B cell (primary cell): ENCODE measurements at regions not wholly inside any gene's neighbourhood (a gene's known extent, or its start where the extent isn't known, plus 50 kb on each side); places are given as distances from the start of the nearest gene placed in this dataset.

Source experiments
- ATAC-seq: fragments of 200-7000 bp; cut with Tn5 transposase; one replicate; pipeline ENCODE4 v1.10.0; 2021; ENCODE audit warnings: low read depth, mild to moderate bottlenecking, moderate number of reproducible peaks, moderate library complexity
- CTCF ChIA-PET: fragments of 350-600 bp; sonication (Branson Sonifier 250); formaldehyde crosslinking; loops from one replicate; lab custom pipeline; 2021; ENCODE audit warnings: antibody characterized with exemption, inconsistent platforms; lab: Charles Lee
- POLR2A ChIA-PET: fragments of 350-600 bp; sonication (Branson Sonifier 250); formaldehyde crosslinking; loops from one replicate; lab custom pipeline; 2021; ENCODE audit warnings: antibody characterized with exemption; lab: Charles Lee
- DNase-seq: peaks from one replicate; pipeline ENCODE4 v3.0.0; 2013
- H2AFZ ChIP-seq: 2 replicates; pipeline ENCODE4 v1.6.1; 2012; ENCODE audit warnings: mild to moderate bottlenecking, low read depth, low read length; ENCODE audit not compliant: insufficient read depth, poor library complexity, severe bottlenecking
- H3K27ac ChIP-seq, 2 donors: 1 replicate in 1 of 2; 2 replicates in 1 of 2; pipeline ENCODE4 v1.5.1; 2012 to 2013; ENCODE audit warnings: low read length in 2 of 2, mild to moderate bottlenecking in 2 of 2, moderate library complexity in 1 of 2
- H3K27me3 ChIP-seq, 4 experiments: fragments of 200-600 bp in 1 of 4; sonication (generic) in 1 of 4; replicated peaks in 1 of 4; 1 replicate in 2 of 4; 2 replicates in 2 of 4; pipeline versions ENCODE4 v1.6.1 to v1.7.0; 2013 to 2016; ENCODE audit warnings: low read length in 3 of 4, mild to moderate bottlenecking in 2 of 4, mixed read lengths in 1 of 4, moderate library complexity in 1 of 4; ENCODE audit not compliant: insufficient read depth in 4 of 4, control insufficient read depth in 3 of 4; ENCODE audit errors: control extremely low read depth in 1 of 4
- H3K36me3 ChIP-seq, 2 experiments: replicated peaks in 1 of 2; 1 replicate in 1 of 2; 2 replicates in 1 of 2; pipeline versions ENCODE4 v1.6.1 to v1.7.1; 2013; ENCODE audit warnings: low read length in 1 of 2; ENCODE audit not compliant: insufficient read depth in 2 of 2, control insufficient read depth in 1 of 2; ENCODE audit errors: control extremely low read depth in 1 of 2, extremely low read depth in 1 of 2
- H3K4me1 ChIP-seq, 2 donors: fragments of 200-600 bp in 1 of 2; sonication (generic) in 1 of 2; 1 replicate in 1 of 2; 2 replicates in 1 of 2; pipeline versions ENCODE4 v1.5.1 to v1.6.1; 2013 to 2017; ENCODE audit warnings: low read length in 2 of 2; ENCODE audit not compliant: control insufficient read depth in 2 of 2, insufficient read depth in 2 of 2
- H3K4me2 ChIP-seq: replicated peaks from 2 replicates; pipeline ENCODE3; 2012; ENCODE audit warnings: mild to moderate bottlenecking, low read depth, low read length; ENCODE audit not compliant: poor library complexity, severe bottlenecking
- H3K4me3 ChIP-seq, 5 experiments: fragments of 200-600 bp in 1 of 5; sonication (generic) in 1 of 5; 1 replicate in 3 of 5; 2 replicates in 2 of 5; pipeline versions ENCODE4 v1.5.1 to v1.7.0; 2011 to 2016; ENCODE audit warnings: low read length in 4 of 5, mild to moderate bottlenecking in 4 of 5, low read depth in 2 of 5, control low read depth in 1 of 5, moderate library complexity in 1 of 5; ENCODE audit not compliant: insufficient read depth in 1 of 5; ENCODE audit errors: control extremely low read depth in 1 of 5, extremely low read depth in 1 of 5
- H3K79me2 ChIP-seq: fragments of 200-600 bp; sonication (generic); one replicate; pipeline ENCODE4 v1.6.0; 2016; ENCODE audit warnings: low read length; ENCODE audit not compliant: control insufficient read depth, insufficient read depth
- H3K9ac ChIP-seq: fragments of 200-600 bp; sonication (generic); 2 replicates; pipeline ENCODE4 v1.6.1; 2017; ENCODE audit warnings: mild to moderate bottlenecking, low read length, moderate library complexity
- H3K9me3 ChIP-seq, 3 donors: one replicate each; pipeline versions ENCODE4 v1.6.1 to v1.7.1; 2013; ENCODE audit warnings: low read length in 2 of 3; ENCODE audit not compliant: control insufficient read depth in 2 of 3, insufficient read depth in 1 of 3; ENCODE audit errors: control extremely low read depth in 1 of 3
- H4K20me1 ChIP-seq: 2 replicates; pipeline ENCODE4 v1.6.0; 2012; ENCODE audit warnings: mild to moderate bottlenecking, low read length; ENCODE audit not compliant: insufficient read depth, control insufficient read depth, poor library complexity, severe bottlenecking
- H3K27ac Mint-ChIP-seq: one replicate; pipeline ENCODE4 v1.8.0; 2021; ENCODE audit warnings: mixed read lengths
- H3K27me3 Mint-ChIP-seq: one replicate; pipeline ENCODE4 v1.8.0; 2021; ENCODE audit warnings: mixed read lengths
- H3K4me1 Mint-ChIP-seq: one replicate; pipeline ENCODE4 v1.8.0; 2021; ENCODE audit warnings: mixed read lengths
- H3K4me3 Mint-ChIP-seq: one replicate; pipeline ENCODE4 v1.8.0; 2021; ENCODE audit warnings: mixed read lengths
- H3K9me3 Mint-ChIP-seq: one replicate; pipeline ENCODE4 v1.8.0; 2022; ENCODE audit warnings: mixed read lengths; ENCODE audit not compliant: insufficient read depth
- CTCF ChIP-seq: fragments of 200-600 bp; IDR thresholded peaks from one replicate; pipeline ENCODE4 v1.8.0; 2022; ENCODE audit warnings: antibody characterized with exemption, mild to moderate bottlenecking
- EZH2 ChIP-seq: IDR thresholded peaks from 2 replicates; pipeline ENCODE4 v1.6.1; 2012; ENCODE audit warnings: borderline replicate concordance, low read depth, mild to moderate bottlenecking, moderate library complexity, low read length; ENCODE audit not compliant: insufficient read depth, poor library complexity, severe bottlenecking
- WGBS: methylation state at CpG from one replicate; pipeline ENCODE4 v1.1.5; 2013; ENCODE audit warnings: missing lambda C conversion rate; ENCODE audit not compliant: insufficient coverage; 5-methylcytosine and 5-hydroxymethylcytosine counted together
- intact Hi-C: fragments of 100-400 bp; cut with micrococcal nuclease; formaldehyde crosslinking; loops from one replicate; pipeline ENCODE4 v1.10.0; 2022

- intact Hi-C loops: no loop called here
- H3K4me3 Mint-ChIP-seq: no peak overlapping the region
Observed at GRCh38 chr11:15837901-15838489, 518.4 kb downstream of the SOX6 start.

GRCh38 chr11:15839061-15839460 is 517.3 kb downstream of the SOX6 start:
- Histone ChIP-seq H2AFZ (no peak overlapping the region), H3K27ac (no peak overlapping the region), H3K9me3 (no peaks in the 10 kb centered on the region), H3K4me3 (no peak overlapping the region), H3K4me1 (no peaks in the 10 kb centered on the region), H4K20me1 (no peaks in the 10 kb centered on the region), H3K4me2 (no peak overlapping the region), H3K36me3 (no peaks in the 10 kb centered on the region), H3K27me3 (no peaks in the 10 kb centered on the region), H3K79me2 (no peaks in the 10 kb centered on the region), H3K9ac (no peak overlapping the region)
- no peaks in the 10 kb centered on the region for H3K9me3 Mint-ChIP-seq
- intact Hi-C loops: no loop called here
- H3K27me3 Mint-ChIP-seq: no peaks in the 10 kb centered on the region
- H3K27ac Mint-ChIP-seq: no peak overlapping the region
- ChIA-PET POLR2A (no interaction called here), CTCF (no interaction called here)
- TF ChIP-seq CTCF (no peak), EZH2 (no peak)
- H3K4me1 Mint-ChIP-seq: no peaks in the 10 kb centered on the region
- H3K4me3 Mint-ChIP-seq: no peak overlapping the region
- no peak for ATAC-seq
- WGBS: 95% methylated on average over 2 of the region's 3 CpGs
- DNase-seq: no peak

More at GRCh38 chr11:15837901-15838489, 518.4 kb downstream of the SOX6 start:
- no peak overlapping the region for H3K9ac ChIP-seq
- no peak for ATAC-seq
- no peaks in the 10 kb centered on the region for H3K9me3 ChIP-seq
- no peaks in the 10 kb centered on the region for H4K20me1 ChIP-seq
- Mint-ChIP-seq H3K9me3 (no peaks in the 10 kb centered on the region), H3K4me1 (no peaks in the 10 kb centered on the region), H3K27ac (no peak overlapping the region), H3K27me3 (no peaks in the 10 kb centered on the region)
- CTCF ChIA-PET: no interaction called here
- TF ChIP-seq EZH2 (no peak), CTCF (no peak)
- H3K27me3 ChIP-seq: no peaks in the 10 kb centered on the region
- H3K36me3 ChIP-seq: no peaks in the 10 kb centered on the region
- H3K4me3 ChIP-seq: no peak overlapping the region
- WGBS: 94% methylated on average over 4 of the region's 4 CpGs
- no peak overlapping the region for H2AFZ ChIP-seq
- no peaks in the 10 kb centered on the region for H3K79me2 ChIP-seq
- POLR2A ChIA-PET: no interaction called here
- no peak for DNase-seq
- no peaks in the 10 kb centered on the region for H3K4me1 ChIP-seq
- H3K27ac ChIP-seq: no peak overlapping the region
- H3K4me2 ChIP-seq: no peak overlapping the region
